SKM-1 treated with dmso at 0.1 percent for 144 hours (cell line): ENCODE measurements at regions not wholly inside any gene's neighbourhood (a gene's known extent, or its start where the extent isn't known, plus 50 kb on each side); places are given as distances from the start of the nearest gene placed in this dataset.
"Not testable (repeated sequence)": the region's sequence is repeated elsewhere in the genome, so short reads cannot be mapped to it uniquely, and the experiment has no call there.

ENCODE experiments used
- DNase-seq: peaks from one replicate; lab custom pipeline; 2025; ENCODE audit not compliant: unreplicated experiment; lab: John Stamatoyannopoulos, UW

GRCh38 chr2:7621018-7621814 lies 704.0 kb downstream of the RNF144A start:
- DNase-seq = no peak

DNA sequence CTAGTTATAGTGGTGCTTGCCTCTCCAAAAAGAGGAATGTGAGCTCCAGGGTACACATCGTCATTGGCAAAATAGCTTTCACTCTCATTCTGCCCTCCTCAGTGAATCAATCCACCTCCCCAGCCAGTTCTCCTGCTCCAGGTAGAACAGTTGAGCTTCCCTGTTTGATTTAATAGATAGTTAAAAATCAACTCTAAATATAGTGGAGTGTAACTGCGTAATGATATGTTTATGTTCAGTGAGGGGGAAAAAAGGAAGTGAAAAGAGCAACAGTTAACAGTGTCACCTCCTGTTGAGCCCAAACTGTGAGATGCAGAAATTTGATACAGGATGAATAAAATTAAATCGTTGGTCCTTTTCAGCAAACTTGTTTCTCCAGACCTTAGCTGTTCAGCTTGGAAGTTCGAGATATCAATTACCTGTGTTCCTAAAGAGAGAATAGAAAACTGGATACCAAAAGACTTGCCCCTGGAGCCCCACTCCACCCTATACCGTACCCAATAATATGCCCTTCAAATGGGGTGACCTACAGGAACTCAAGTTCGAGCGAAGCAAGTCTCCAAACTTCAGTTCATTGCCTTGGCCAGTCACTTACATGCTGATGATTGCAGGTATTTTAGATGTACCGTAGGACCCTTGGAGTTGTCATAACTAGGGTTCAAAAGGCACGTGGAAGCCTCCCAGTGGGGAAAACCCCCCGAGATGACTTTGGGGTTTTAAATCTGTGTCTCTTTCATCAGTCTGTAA lies 708.4 kb downstream of the RNF144A start:
- no peak for DNase-seq

DNA sequence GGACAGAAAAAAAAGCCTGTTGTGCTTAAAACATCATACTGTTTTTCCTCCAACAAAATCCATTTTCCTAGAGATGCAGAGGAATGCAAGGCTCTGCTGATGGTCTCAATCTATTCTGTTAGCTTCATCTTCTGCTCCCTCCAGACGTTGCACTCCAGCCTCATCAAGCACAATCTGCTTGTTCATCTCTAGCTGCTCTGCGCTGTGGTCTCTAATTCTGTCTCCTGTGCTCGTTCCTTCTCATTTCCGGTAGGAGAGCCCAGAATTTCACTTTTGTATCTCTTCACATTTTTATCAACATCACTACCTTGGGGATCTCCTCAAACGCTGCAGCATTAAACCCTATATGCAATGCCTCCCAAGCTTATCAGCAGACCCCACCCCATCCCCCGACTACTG lies 708.9 kb downstream of the RNF144A start:
- DNase-seq = no peak

- no peak for DNase-seq
Observed at GRCh38 chr2:7627583-7627982, 710.4 kb downstream of the RNF144A start.

- no peak for DNase-seq
Observed at GRCh38 chr2:7632420-7632819, 715.2 kb downstream of the RNF144A start.

GRCh38 chr2:7633566-7634153 lies 716.4 kb downstream of the RNF144A start:
- DNase-seq = no peak

DNA sequence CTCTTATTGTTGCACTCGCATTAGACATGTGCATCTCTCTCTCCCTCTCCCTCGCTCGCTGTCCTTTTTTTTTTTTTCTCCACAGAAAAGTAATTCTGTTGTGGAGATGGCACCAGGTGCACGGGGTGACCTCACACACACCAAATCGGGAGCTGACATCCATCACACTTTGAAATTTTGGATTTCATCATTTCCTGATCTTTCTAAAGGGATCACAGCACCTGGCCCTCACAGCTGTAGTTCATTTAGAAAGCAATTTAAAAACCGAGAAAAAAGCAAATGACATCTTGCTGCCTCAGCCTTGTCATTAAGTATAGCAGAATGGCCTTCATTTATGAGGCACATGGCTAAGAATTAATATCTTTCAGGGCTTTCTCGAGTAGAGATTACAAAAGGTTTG lies 717.2 kb downstream of the RNF144A start:
- DNase-seq = no peak

DNA sequence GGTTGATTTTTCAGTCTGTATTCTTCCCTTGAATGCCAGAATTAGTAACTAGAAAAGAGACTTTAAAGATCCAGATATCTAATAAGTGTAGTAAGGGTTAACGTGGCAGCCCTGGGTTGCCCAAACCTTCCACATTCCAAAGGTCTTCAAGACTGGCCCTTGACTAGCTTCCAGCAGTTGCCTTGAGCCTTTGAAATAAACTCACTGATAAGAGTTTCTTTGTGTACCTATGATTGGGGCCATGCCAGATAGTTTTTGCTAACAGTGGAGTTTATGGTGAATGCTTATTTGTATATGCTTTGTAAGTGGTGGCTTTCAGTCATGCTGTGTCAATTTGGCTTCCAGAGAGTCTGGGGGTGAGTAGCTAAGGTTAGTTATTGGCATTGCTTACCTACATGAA lies 722.3 kb downstream of the RNF144A start:
- DNase-seq = no peak

GRCh38 chr2:7641272-7641671 lies 724.1 kb downstream of the RNF144A start:
- DNase-seq = not testable (repeated sequence)

- DNase-seq = no peak
Observed at GRCh38 chr2:7646024-7646423, 728.8 kb downstream of the RNF144A start.

DNA sequence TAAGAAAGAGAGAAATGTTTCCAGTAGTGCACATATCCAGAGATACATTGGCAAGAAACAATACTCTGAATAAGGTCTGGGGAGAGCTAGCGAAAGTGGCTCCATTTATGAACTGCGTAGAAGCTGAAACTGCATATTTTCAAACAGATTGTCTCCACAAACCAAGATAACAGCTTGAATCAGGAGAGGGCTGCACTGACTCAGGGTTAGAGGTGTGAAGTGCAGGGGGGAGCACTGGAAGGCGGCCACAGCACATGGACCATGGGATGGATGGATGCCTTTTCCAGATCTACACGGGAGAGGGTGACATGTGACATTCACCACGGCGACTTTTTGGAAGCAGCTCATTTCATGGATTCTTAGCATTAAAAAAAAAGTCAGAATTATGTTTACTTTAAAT lies 729.4 kb downstream of the RNF144A start:
- no peak for DNase-seq

GRCh38 chr2:7648221-7648795 lies 731.1 kb downstream of the RNF144A start:
- DNase-seq = no peak

GRCh38 chr2:7649461-7650228 lies 732.4 kb downstream of the RNF144A start:
- no peak for DNase-seq

GRCh38 chr2:7653617-7654016 lies 736.4 kb downstream of the RNF144A start:
- DNase-seq = no peak

GRCh38 chr2:7655629-7656028 lies 738.4 kb downstream of the RNF144A start:
- no peak for DNase-seq

- not testable (repeated sequence) for DNase-seq
Observed at GRCh38 chr2:7657526-7657925, 740.3 kb downstream of the RNF144A start.

DNA sequence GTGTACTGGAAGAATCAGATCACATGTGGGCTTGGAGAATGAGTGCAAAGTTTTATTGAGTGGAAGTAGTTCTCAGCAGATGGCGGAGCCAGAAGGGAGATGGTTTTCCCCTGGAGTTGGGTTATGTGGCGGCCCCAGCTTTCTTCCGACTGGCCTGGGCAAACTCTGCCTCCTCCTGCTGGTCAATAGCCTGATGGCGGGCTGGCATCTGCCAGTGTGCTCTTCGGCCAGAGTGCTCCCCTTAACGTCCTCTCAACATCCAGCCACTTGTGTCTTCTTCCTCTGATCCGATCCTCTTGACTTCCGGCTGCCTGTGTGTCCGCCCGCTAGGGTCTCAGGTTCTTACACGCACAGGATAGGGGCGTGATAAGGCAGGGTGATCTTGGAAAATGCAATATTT lies 741.3 kb downstream of the RNF144A start:
- DNase-seq = no peak

- no peak for DNase-seq
Observed at GRCh38 chr2:7660816-7661215, 743.6 kb downstream of the RNF144A start.

DNA sequence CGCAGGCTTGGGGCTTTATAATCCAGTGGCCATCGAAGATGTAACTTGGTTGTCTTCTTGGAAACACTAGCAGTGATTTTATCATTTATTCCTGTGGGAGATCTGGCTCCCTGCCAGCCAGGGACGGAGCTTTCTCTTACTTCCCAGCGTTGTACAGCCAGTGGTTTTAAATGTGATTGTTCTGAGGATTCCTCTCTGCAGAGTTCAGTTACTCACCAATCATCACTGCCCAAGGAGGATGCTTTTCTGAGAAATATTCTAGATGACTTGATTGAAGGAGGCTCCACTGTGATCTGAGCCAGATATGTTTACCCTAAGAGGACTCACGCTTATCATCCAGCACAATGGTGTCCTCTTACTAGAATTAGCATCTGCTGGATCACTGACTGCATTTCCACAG lies 744.3 kb downstream of the RNF144A start:
- no peak for DNase-seq

- no peak for DNase-seq
Observed at GRCh38 chr2:7665880-7666279, 748.7 kb downstream of the RNF144A start.
